GM23338 (cell line): ENCODE measurements at regions not wholly inside any gene's neighbourhood (a gene's known extent, or its start where the extent isn't known, plus 50 kb on each side); places are given as distances from the start of the nearest gene placed in this dataset.

Source experiments
- ATAC-seq: fragments of 200-7000 bp; cut with Tn5 transposase; 3 replicates; pipeline ENCODE4 v1.9.1; 2020
- DNase-seq: peaks from one replicate; pipeline ENCODE4 v3.0.0-alpha.2; 2015; ENCODE audit warnings: low spot score
- H2AFZ ChIP-seq: fragments of 200-600 bp; sonication (generic); 2 replicates; pipeline ENCODE4 v1.8.0; 2016; ENCODE audit warnings: antibody characterized with exemption, mild to moderate bottlenecking, moderate library complexity
- H3F3A ChIP-seq: fragments of 200-600 bp; sonication (generic); replicated peaks from 2 replicates; pipeline ENCODE4 v1.8.0; 2017; ENCODE audit warnings: antibody characterized with exemption, mixed run types, low read depth
- H3K27ac ChIP-seq: fragments of 200-600 bp; sonication (generic); 2 replicates; pipeline ENCODE4 v1.6.1; 2016; ENCODE audit warnings: low read depth
- H3K27me3 ChIP-seq: fragments of 200-600 bp; sonication (generic); 2 replicates; pipeline ENCODE4 v1.8.0; 2016; ENCODE audit warnings: mild to moderate bottlenecking, mixed run types, moderate library complexity; ENCODE audit not compliant: insufficient read depth
- H3K36me3 ChIP-seq: fragments of 200-600 bp; sonication (generic); 2 replicates; pipeline ENCODE4 v1.8.0; 2016; ENCODE audit warnings: mild to moderate bottlenecking; ENCODE audit not compliant: insufficient read depth
- H3K4me1 ChIP-seq: fragments of 200-600 bp; sonication (generic); 2 replicates; pipeline ENCODE4 v1.8.0; 2016; ENCODE audit warnings: mild to moderate bottlenecking, moderate library complexity; ENCODE audit not compliant: insufficient read depth
- H3K4me2 ChIP-seq: fragments of 200-600 bp; sonication (generic); 2 replicates; pipeline ENCODE4 v1.7.1; 2017; ENCODE audit warnings: mixed run types
- H3K4me3 ChIP-seq: fragments of 200-600 bp; sonication (generic); 2 replicates; pipeline ENCODE4 v1.6.1; 2016; ENCODE audit warnings: mixed run types
- H3K79me2 ChIP-seq: fragments of 200-600 bp; sonication (generic); replicated peaks from 2 replicates; pipeline ENCODE4 v1.8.0; 2017; ENCODE audit warnings: mild to moderate bottlenecking; ENCODE audit not compliant: insufficient read depth
- H3K9me2 ChIP-seq: fragments of 200-600 bp; sonication (generic); 2 replicates; pipeline ENCODE4 v1.8.0; 2017; ENCODE audit not compliant: insufficient read depth
- H4K20me1 ChIP-seq: fragments of 200-600 bp; sonication (generic); replicated peaks from 2 replicates; pipeline ENCODE4 v1.8.0; 2017; ENCODE audit warnings: mild to moderate bottlenecking; ENCODE audit not compliant: insufficient read depth
- H3K27ac Mint-ChIP-seq: 2 replicates; pipeline ENCODE4 v1.8.0; 2020; ENCODE audit warnings: inconsistent platforms, mild to moderate bottlenecking, moderate library complexity, mixed read lengths
- H3K27me3 Mint-ChIP-seq: 3 replicates; pipeline ENCODE4 v1.8.0; 2022; ENCODE audit warnings: low read depth, mild to moderate bottlenecking, moderate library complexity, mixed read lengths, inconsistent platforms; ENCODE audit not compliant: insufficient read depth, poor library complexity
- H3K36me3 Mint-ChIP-seq: 3 replicates; pipeline ENCODE4 v1.8.0; 2021; ENCODE audit warnings: low read depth, mild to moderate bottlenecking, inconsistent platforms, moderate library complexity, mixed read lengths
- H3K4me1 Mint-ChIP-seq: 3 replicates; pipeline ENCODE4 v1.8.0; 2020; ENCODE audit warnings: mild to moderate bottlenecking, inconsistent platforms, mixed read lengths
- H3K4me3 Mint-ChIP-seq: 3 replicates; pipeline ENCODE4 v1.8.0; 2021; ENCODE audit warnings: moderate library complexity, mild to moderate bottlenecking, inconsistent platforms, mixed read lengths
- H3K9me3 Mint-ChIP-seq: 3 replicates; pipeline ENCODE4 v1.8.0; 2020; ENCODE audit warnings: moderate library complexity, mild to moderate bottlenecking, inconsistent platforms, mixed read lengths
- ETS1 ChIP-seq: IDR thresholded peaks from 2 replicates; pipeline ENCODE4 v1.6.1; 2016; ENCODE audit warnings: antibody characterized with exemption
- JUNB ChIP-seq: IDR thresholded peaks from one replicate; pipeline ENCODE4 v1.6.1; 2016; ENCODE audit warnings: antibody characterized with exemption; ENCODE audit not compliant: unreplicated experiment
- REST ChIP-seq: IDR thresholded peaks from one replicate; pipeline ENCODE4 v1.6.1; 2018; ENCODE audit warnings: antibody characterized with exemption; ENCODE audit not compliant: unreplicated experiment
- ZNF114 ChIP-seq: fragments of 250-450 bp; sonication (Bioruptor Pico); IDR thresholded peaks from 2 replicates; pipeline ENCODE4 v1.5.0; 2020; ENCODE audit warnings: mild to moderate bottlenecking, moderate library complexity
- TF ChIP-seq, protein P1 (sequence below), 2 experiments: fragments of 200-600 bp in 1 of 2; sonication (generic) in 1 of 2; conservative IDR thresholded peaks; 2 replicates each; pipeline versions ENCODE4 v1.5.1 to v1.6.1; 2016 to 2017; ENCODE audit warnings: antibody characterized with exemption in 2 of 2, low read depth in 2 of 2, mild to moderate bottlenecking in 2 of 2, moderate library complexity in 1 of 2
- TF ChIP-seq, protein P2 (sequence below): fragments of 250-450 bp; sonication (Bioruptor Pico); IDR thresholded peaks from 2 replicates; pipeline ENCODE4 v1.5.0; 2020; ENCODE audit warnings: mild to moderate bottlenecking, moderate library complexity

DNA sequence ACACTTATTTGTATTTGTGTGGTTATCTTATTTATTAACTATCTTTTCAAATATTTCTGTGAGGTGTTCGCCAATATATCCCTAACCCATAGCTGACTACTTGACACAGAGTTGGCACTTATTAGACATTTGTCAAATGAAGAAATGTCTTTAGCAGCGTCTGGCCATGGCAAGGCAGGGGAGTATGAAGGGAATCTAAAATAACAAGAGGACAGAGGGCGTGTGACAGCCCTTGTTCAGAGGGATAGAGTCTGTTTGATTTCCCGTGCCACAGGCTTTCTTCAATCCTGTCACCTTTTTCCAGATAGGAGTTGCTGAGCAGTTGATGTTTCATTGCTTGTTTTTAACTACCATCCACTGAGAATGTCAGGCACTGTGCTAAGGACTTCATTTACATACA, 53.6 kb upstream of the SLC39A10 start (continued):
- TF ChIP-seq REST = no peak
- no peak for TF ChIP-seq ETS1
- TF ChIP-seq, protein P1, sequence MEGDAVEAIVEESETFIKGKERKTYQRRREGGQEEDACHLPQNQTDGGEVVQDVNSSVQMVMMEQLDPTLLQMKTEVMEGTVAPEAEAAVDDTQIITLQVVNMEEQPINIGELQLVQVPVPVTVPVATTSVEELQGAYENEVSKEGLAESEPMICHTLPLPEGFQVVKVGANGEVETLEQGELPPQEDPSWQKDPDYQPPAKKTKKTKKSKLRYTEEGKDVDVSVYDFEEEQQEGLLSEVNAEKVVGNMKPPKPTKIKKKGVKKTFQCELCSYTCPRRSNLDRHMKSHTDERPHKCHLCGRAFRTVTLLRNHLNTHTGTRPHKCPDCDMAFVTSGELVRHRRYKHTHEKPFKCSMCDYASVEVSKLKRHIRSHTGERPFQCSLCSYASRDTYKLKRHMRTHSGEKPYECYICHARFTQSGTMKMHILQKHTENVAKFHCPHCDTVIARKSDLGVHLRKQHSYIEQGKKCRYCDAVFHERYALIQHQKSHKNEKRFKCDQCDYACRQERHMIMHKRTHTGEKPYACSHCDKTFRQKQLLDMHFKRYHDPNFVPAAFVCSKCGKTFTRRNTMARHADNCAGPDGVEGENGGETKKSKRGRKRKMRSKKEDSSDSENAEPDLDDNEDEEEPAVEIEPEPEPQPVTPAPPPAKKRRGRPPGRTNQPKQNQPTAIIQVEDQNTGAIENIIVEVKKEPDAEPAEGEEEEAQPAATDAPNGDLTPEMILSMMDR (conservative IDR thresholded peaks at IDR 0.05; ENCODE audit: low read depth in 2 of 2) = no peak
- no peak for TF ChIP-seq JUNB

DNA sequence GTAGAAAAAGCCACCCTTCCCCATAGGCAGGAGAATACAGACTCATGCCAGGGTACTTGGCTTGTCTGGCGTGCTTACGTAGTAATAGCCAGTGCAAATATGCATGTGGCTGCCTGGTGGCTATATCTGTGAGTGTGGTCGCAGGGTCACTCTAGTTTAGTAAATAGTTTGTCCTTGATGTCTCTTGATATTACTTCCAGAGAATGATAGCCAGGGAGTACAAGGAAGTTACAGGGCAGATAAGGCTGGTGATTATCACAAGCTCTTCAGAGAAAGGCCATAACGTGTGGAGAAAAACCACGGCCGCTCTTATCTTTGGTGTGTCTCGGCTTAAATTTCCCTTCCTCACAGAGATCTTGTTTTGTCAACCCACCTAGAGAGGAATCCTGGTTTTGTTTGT, 54.3 kb upstream of the SLC39A10 start:
- peaks cover 87% of the 10 kb centered on the region for H3K4me1 ChIP-seq
- no peaks in the 10 kb centered on the region for H3K9me2 ChIP-seq
- no peaks in the 10 kb centered on the region; the same call in 1 of the 2 replicates for H4K20me1 ChIP-seq
- Mint-ChIP-seq H3K36me3 (peaks cover 2% of the 10 kb centered on the region; the same call in 1 of the 3 replicates), H3K4me1 (peaks cover 60% of the 10 kb centered on the region), H3K27ac (peak overlapping the region; percentile 24; the same call in 1 of the 2 replicates), H3K27me3 (peaks cover 2% of the 10 kb centered on the region), H3K4me3 (no peak overlapping the region), H3K9me3 (no peaks in the 10 kb centered on the region)
- ATAC-seq = no peak
- no peak overlapping the region for H2AFZ ChIP-seq
- H3K79me2 ChIP-seq = peaks cover 85% of the 10 kb centered on the region
- H3K36me3 ChIP-seq = no peaks in the 10 kb centered on the region
- DNase-seq = no peak
- H3K27ac ChIP-seq = no peak overlapping the region
- no peaks in the 10 kb centered on the region for H3K27me3 ChIP-seq
- no peak overlapping the region for H3K4me2 ChIP-seq
- H3F3A ChIP-seq = 0 out of 2 replicates have a peak, but pooled peaks cover 2% of the 10 kb centered on the region
- no peak overlapping the region for H3K4me3 ChIP-seq
- TF ChIP-seq REST (no peak), ZNF114 (CRISPR knock-in tag) (no peak), ETS1 (no peak)
- TF ChIP-seq, protein P2, sequence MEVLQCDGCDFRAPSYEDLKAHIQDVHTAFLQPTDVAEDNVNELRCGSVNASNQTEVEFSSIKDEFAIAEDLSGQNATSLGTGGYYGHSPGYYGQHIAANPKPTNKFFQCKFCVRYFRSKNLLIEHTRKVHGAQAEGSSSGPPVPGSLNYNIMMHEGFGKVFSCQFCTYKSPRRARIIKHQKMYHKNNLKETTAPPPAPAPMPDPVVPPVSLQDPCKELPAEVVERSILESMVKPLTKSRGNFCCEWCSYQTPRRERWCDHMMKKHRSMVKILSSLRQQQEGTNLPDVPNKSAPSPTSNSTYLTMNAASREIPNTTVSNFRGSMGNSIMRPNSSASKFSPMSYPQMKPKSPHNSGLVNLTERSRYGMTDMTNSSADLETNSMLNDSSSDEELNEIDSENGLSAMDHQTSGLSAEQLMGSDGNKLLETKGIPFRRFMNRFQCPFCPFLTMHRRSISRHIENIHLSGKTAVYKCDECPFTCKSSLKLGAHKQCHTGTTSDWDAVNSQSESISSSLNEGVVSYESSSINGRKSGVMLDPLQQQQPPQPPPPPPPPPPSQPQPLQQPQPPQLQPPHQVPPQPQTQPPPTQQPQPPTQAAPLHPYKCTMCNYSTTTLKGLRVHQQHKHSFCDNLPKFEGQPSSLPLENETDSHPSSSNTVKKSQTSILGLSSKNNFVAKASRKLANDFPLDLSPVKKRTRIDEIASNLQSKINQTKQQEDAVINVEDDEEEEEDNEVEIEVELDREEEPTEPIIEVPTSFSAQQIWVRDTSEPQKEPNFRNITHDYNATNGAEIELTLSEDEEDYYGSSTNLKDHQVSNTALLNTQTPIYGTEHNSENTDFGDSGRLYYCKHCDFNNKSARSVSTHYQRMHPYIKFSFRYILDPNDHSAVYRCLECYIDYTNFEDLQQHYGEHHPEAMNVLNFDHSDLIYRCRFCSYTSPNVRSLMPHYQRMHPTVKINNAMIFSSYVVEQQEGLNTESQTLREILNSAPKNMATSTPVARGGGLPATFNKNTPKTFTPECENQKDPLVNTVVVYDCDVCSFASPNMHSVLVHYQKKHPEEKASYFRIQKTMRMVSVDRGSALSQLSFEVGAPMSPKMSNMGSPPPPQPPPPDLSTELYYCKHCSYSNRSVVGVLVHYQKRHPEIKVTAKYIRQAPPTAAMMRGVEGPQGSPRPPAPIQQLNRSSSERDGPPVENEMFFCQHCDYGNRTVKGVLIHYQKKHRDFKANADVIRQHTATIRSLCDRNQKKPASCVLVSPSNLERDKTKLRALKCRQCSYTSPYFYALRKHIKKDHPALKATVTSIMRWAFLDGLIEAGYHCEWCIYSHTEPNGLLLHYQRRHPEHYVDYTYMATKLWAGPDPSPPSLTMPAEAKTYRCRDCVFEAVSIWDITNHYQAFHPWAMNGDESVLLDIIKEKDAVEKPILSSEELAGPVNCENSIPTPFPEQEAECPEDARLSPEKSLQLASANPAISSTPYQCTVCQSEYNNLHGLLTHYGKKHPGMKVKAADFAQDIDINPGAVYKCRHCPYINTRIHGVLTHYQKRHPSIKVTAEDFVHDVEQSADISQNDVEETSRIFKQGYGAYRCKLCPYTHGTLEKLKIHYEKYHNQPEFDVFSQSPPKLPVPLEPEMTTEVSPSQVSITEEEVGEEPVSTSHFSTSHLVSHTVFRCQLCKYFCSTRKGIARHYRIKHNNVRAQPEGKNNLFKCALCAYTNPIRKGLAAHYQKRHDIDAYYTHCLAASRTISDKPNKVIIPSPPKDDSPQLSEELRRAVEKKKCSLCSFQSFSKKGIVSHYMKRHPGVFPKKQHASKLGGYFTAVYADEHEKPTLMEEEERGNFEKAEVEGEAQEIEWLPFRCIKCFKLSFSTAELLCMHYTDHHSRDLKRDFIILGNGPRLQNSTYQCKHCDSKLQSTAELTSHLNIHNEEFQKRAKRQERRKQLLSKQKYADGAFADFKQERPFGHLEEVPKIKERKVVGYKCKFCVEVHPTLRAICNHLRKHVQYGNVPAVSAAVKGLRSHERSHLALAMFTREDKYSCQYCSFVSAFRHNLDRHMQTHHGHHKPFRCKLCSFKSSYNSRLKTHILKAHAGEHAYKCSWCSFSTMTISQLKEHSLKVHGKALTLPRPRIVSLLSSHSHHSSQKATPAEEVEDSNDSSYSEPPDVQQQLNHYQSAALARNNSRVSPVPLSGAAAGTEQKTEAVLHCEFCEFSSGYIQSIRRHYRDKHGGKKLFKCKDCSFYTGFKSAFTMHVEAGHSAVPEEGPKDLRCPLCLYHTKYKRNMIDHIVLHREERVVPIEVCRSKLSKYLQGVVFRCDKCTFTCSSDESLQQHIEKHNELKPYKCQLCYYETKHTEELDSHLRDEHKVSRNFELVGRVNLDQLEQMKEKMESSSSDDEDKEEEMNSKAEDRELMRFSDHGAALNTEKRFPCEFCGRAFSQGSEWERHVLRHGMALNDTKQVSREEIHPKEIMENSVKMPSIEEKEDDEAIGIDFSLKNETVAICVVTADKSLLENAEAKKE = no peak
